Activated CD8-positive, alpha-beta T cell treated with anti-CD3 and anti-CD28 coated beads, Interleukin-2, amount 10 ng/mL, durations not matched to agents 7 days and 5 days (primary cell): ENCODE measurements at regions not wholly inside any gene's neighbourhood (a gene's known extent, or its start where the extent isn't known, plus 50 kb on each side); places are given as distances from the start of the nearest gene placed in this dataset.

Experiments used
- ATAC-seq: fragments of 150-1000 bp; cut with Tn5 transposase; one replicate; pipeline ENCODE4 v1.10.0; 2021; ENCODE audit warnings: moderate library complexity
- CTCF ChIA-PET: fragments of 350-600 bp; sonication (Branson Sonifier 250); formaldehyde crosslinking; loops from one replicate; lab custom pipeline; 2021; ENCODE audit warnings: antibody characterized with exemption; lab: Charles Lee
- POLR2A ChIA-PET: fragments of 350-600 bp; sonication (Branson Sonifier 250); formaldehyde crosslinking; loops from one replicate; lab custom pipeline; 2021; ENCODE audit warnings: antibody characterized with exemption; lab: Charles Lee
- DNase-seq: peaks from one replicate; pipeline ENCODE4 v3.0.0-alpha.2; 2020
- H3K27ac Mint-ChIP-seq: one replicate; pipeline ENCODE4 v1.8.0; 2021; ENCODE audit warnings: mild to moderate bottlenecking, mixed read lengths
- H3K27me3 Mint-ChIP-seq: one replicate; pipeline ENCODE4 v1.8.0; 2021; ENCODE audit warnings: low read depth, mixed read lengths
- H3K36me3 Mint-ChIP-seq: one replicate; pipeline ENCODE4 v1.8.0; 2021; ENCODE audit warnings: low read depth, mixed read lengths
- H3K4me1 Mint-ChIP-seq: one replicate; pipeline ENCODE4 v1.8.0; 2021; ENCODE audit warnings: low read depth, mixed read lengths
- H3K4me3 Mint-ChIP-seq: one replicate; pipeline ENCODE4 v1.8.0; 2021; ENCODE audit warnings: mild to moderate bottlenecking, mixed read lengths
- H3K9me3 Mint-ChIP-seq: one replicate; pipeline ENCODE4 v1.8.0; 2022; ENCODE audit warnings: mixed read lengths; ENCODE audit not compliant: insufficient read depth

- POLR2A ChIA-PET: no interaction called here
- Mint-ChIP-seq H3K36me3 (no peaks in the 10 kb centered on the region), H3K27ac (no peak overlapping the region), H3K4me1 (no peaks in the 10 kb centered on the region), H3K9me3 (peaks cover 11% of the 10 kb centered on the region), H3K4me3 (no peak overlapping the region), H3K27me3 (no peaks in the 10 kb centered on the region)
- DNase-seq (no peak), ATAC-seq (no peak)
- CTCF ChIA-PET: no interaction called here
These were observed 141.7 kb upstream of the GPR149 start for GRCh38 chr3:154571553-154572226.

GRCh38 chr3:154568064-154568463, 138.1 kb upstream of the GPR149 start:
- ChIA-PET CTCF (no interaction called here), POLR2A (no interaction called here)
- no peaks in the 10 kb centered on the region for H3K9me3 Mint-ChIP-seq
- no peak overlapping the region for H3K27ac Mint-ChIP-seq
- no peaks in the 10 kb centered on the region for H3K27me3 Mint-ChIP-seq
- ATAC-seq (no peak), DNase-seq (no peak)
- no peaks in the 10 kb centered on the region for H3K4me1 Mint-ChIP-seq
- H3K4me3 Mint-ChIP-seq: no peak overlapping the region
- H3K36me3 Mint-ChIP-seq: no peaks in the 10 kb centered on the region

GRCh38 chr3:154559623-154560022, 129.6 kb upstream of the GPR149 start:
- CTCF ChIA-PET: no interaction called here
- Mint-ChIP-seq H3K9me3 (no peaks in the 10 kb centered on the region), H3K4me3 (no peak overlapping the region), H3K36me3 (no peaks in the 10 kb centered on the region), H3K4me1 (no peaks in the 10 kb centered on the region), H3K27ac (no peak overlapping the region), H3K27me3 (no peaks in the 10 kb centered on the region)
- ATAC-seq (no peak), DNase-seq (no peak)
- POLR2A ChIA-PET: no interaction called here

- Mint-ChIP-seq H3K9me3 (no peaks in the 10 kb centered on the region), H3K36me3 (no peaks in the 10 kb centered on the region), H3K27me3 (no peaks in the 10 kb centered on the region), H3K4me1 (no peaks in the 10 kb centered on the region), H3K4me3 (no peak overlapping the region), H3K27ac (no peak overlapping the region)
- ChIA-PET CTCF (no interaction called here), POLR2A (no interaction called here)
- DNase-seq (no peak), ATAC-seq (no peak)
These were observed 122.3 kb upstream of the GPR149 start for GRCh38 chr3:154552338-154552737.

GRCh38 chr3:154549391-154549790, 119.4 kb upstream of the GPR149 start:
- ChIA-PET CTCF (no interaction called here), POLR2A (no interaction called here)
- DNase-seq (no peak), ATAC-seq (no peak)
- Mint-ChIP-seq H3K4me3 (no peak overlapping the region), H3K27me3 (no peaks in the 10 kb centered on the region), H3K36me3 (no peaks in the 10 kb centered on the region), H3K4me1 (no peaks in the 10 kb centered on the region), H3K9me3 (no peaks in the 10 kb centered on the region), H3K27ac (no peak overlapping the region)

GRCh38 chr3:154548341-154548740, 118.4 kb upstream of the GPR149 start:
- H3K4me1 Mint-ChIP-seq: no peaks in the 10 kb centered on the region
- DNase-seq (no peak), ATAC-seq (no peak)
- no peaks in the 10 kb centered on the region for H3K36me3 Mint-ChIP-seq
- H3K9me3 Mint-ChIP-seq: no peaks in the 10 kb centered on the region
- ChIA-PET POLR2A (no interaction called here), CTCF (no interaction called here)
- no peak overlapping the region for H3K4me3 Mint-ChIP-seq
- H3K27ac Mint-ChIP-seq: no peak overlapping the region
- no peaks in the 10 kb centered on the region for H3K27me3 Mint-ChIP-seq

- H3K36me3 Mint-ChIP-seq: no peaks in the 10 kb centered on the region
These were observed 112.8 kb upstream of the GPR149 start for GRCh38 chr3:154542837-154543236.

GRCh38 chr3:154540950-154541604, 111.1 kb upstream of the GPR149 start:
- no peak for DNase-seq
- Mint-ChIP-seq H3K27me3 (no peaks in the 10 kb centered on the region), H3K36me3 (no peaks in the 10 kb centered on the region), H3K4me3 (no peak overlapping the region), H3K27ac (no peak overlapping the region), H3K9me3 (no peaks in the 10 kb centered on the region), H3K4me1 (no peaks in the 10 kb centered on the region)
- POLR2A ChIA-PET: no interaction called here
- ATAC-seq: no peak
- CTCF ChIA-PET: no interaction called here

More at GRCh38 chr3:154542837-154543236, 112.8 kb upstream of the GPR149 start:
- POLR2A ChIA-PET: no interaction called here
- DNase-seq: no peak
- no peaks in the 10 kb centered on the region for H3K4me1 Mint-ChIP-seq
- no peak overlapping the region for H3K27ac Mint-ChIP-seq
- CTCF ChIA-PET: no interaction called here
- no peaks in the 10 kb centered on the region for H3K9me3 Mint-ChIP-seq
- ATAC-seq: no peak
- H3K4me3 Mint-ChIP-seq: no peak overlapping the region
- H3K27me3 Mint-ChIP-seq: no peaks in the 10 kb centered on the region

- Mint-ChIP-seq H3K9me3 (peaks cover 3% of the 10 kb centered on the region), H3K27me3 (no peaks in the 10 kb centered on the region), H3K36me3 (no peaks in the 10 kb centered on the region), H3K4me3 (no peak overlapping the region), H3K4me1 (no peaks in the 10 kb centered on the region), H3K27ac (no peak overlapping the region)
- ATAC-seq: no peak
- ChIA-PET CTCF (no interaction called here), POLR2A (no interaction called here)
- no peak for DNase-seq
These were observed 108.8 kb upstream of the GPR149 start for GRCh38 chr3:154538566-154539360.

GRCh38 chr3:154536751-154537150, 106.8 kb upstream of the GPR149 start:
- Mint-ChIP-seq H3K4me1 (no peaks in the 10 kb centered on the region), H3K9me3 (peaks cover 3% of the 10 kb centered on the region), H3K36me3 (no peaks in the 10 kb centered on the region), H3K27me3 (no peaks in the 10 kb centered on the region), H3K4me3 (no peak overlapping the region), H3K27ac (no peak overlapping the region)
- POLR2A ChIA-PET: no interaction called here
- no peak for ATAC-seq
- CTCF ChIA-PET: no interaction called here
- no peak for DNase-seq

GRCh38 chr3:154522036-154522602, 92.1 kb upstream of the GPR149 start:
- no peaks in the 10 kb centered on the region for H3K27me3 Mint-ChIP-seq
- H3K27ac Mint-ChIP-seq: no peak overlapping the region
- H3K36me3 Mint-ChIP-seq: no peaks in the 10 kb centered on the region
- CTCF ChIA-PET: no interaction called here
- DNase-seq (no peak), ATAC-seq (no peak)
- no peaks in the 10 kb centered on the region for H3K9me3 Mint-ChIP-seq
- no peak overlapping the region for H3K4me3 Mint-ChIP-seq
- POLR2A ChIA-PET: no interaction called here
- no peaks in the 10 kb centered on the region for H3K4me1 Mint-ChIP-seq

GRCh38 chr3:154517404-154517803, 87.4 kb upstream of the GPR149 start:
- no peak for DNase-seq
- no peaks in the 10 kb centered on the region for H3K27me3 Mint-ChIP-seq
- no peaks in the 10 kb centered on the region for H3K9me3 Mint-ChIP-seq
- CTCF ChIA-PET: no interaction called here
- H3K27ac Mint-ChIP-seq: no peak overlapping the region
- no peak overlapping the region for H3K4me3 Mint-ChIP-seq
- no peaks in the 10 kb centered on the region for H3K36me3 Mint-ChIP-seq
- no peak for ATAC-seq
- POLR2A ChIA-PET: no interaction called here
- H3K4me1 Mint-ChIP-seq: no peaks in the 10 kb centered on the region
